ENCODE measurements at regions not wholly inside any gene's neighbourhood (a gene's known extent, or its start where the extent isn't known, plus 50 kb on each side); places are given as distances from the start of the nearest gene placed in this dataset.
A peak's percentile ranks its signal among the peaks of the same experiment; 100 is the strongest.

- no peak for DNase-seq
Observed at GRCh38 chr4:171759274-171759673, 53.9 kb upstream of the GALNTL6 start.

- no peak for DNase-seq
Observed at GRCh38 chr4:171751538-171751937, 61.7 kb upstream of the GALNTL6 start.

GRCh38 chr4:171746418-171746817 is 66.8 kb upstream of the GALNTL6 start:
- no peak for DNase-seq

GRCh38 chr4:171742436-171742835 is 70.8 kb upstream of the GALNTL6 start:
- no peak for DNase-seq

GRCh38 chr4:171727185-171727584 is 86.0 kb upstream of the GALNTL6 start:
- no peak for DNase-seq

GRCh38 chr4:171721937-171722336 is 91.3 kb upstream of the GALNTL6 start:
- DNase-seq = no peak

- no peak for DNase-seq
Observed at GRCh38 chr4:171719691-171720090, 93.5 kb upstream of the GALNTL6 start.

- no peak for DNase-seq
Observed at GRCh38 chr4:171718665-171719064, 94.5 kb upstream of the GALNTL6 start.

GRCh38 chr4:171718069-171718468 is 95.1 kb upstream of the GALNTL6 start:
- no peak for DNase-seq

GRCh38 chr4:171717231-171717741 is 95.9 kb upstream of the GALNTL6 start:
- DNase-seq = no peak

- no peak for DNase-seq
Observed at GRCh38 chr4:171715973-171716372, 97.2 kb upstream of the GALNTL6 start.

- DNase-seq = no peak
Observed at GRCh38 chr4:171714791-171715454, 98.3 kb upstream of the GALNTL6 start.

GRCh38 chr4:171710743-171711142 is 102.5 kb upstream of the GALNTL6 start:
- peak; percentile 2 for DNase-seq

- DNase-seq = peak; percentile 0
Observed at GRCh38 chr4:171676555-171677215, 136.5 kb upstream of the GALNTL6 start.

GRCh38 chr4:171674781-171675180 is 138.4 kb upstream of the GALNTL6 start:
- DNase-seq = no peak

- no peak for DNase-seq
Observed at GRCh38 chr4:171668403-171668802, 144.8 kb upstream of the GALNTL6 start.

GRCh38 chr4:171667906-171668305 is 145.3 kb upstream of the GALNTL6 start:
- DNase-seq = no peak

GRCh38 chr4:171651071-171651470 is 162.1 kb upstream of the GALNTL6 start:
- no peak for DNase-seq

GRCh38 chr4:171650543-171650942 is 162.7 kb upstream of the GALNTL6 start:
- no peak for DNase-seq

GRCh38 chr4:171648926-171649325 is 164.3 kb upstream of the GALNTL6 start:
- no peak for DNase-seq

- DNase-seq = no peak
Observed at GRCh38 chr4:171646984-171647383, 166.2 kb upstream of the GALNTL6 start.

- DNase-seq = no peak
Observed at GRCh38 chr4:171644430-171645057, 168.7 kb upstream of the GALNTL6 start.

GRCh38 chr4:171639540-171639939 is 173.7 kb upstream of the GALNTL6 start:
- DNase-seq = no peak

GRCh38 chr4:171636606-171637005 is 176.6 kb upstream of the GALNTL6 start:
- no peak for DNase-seq

Data from DMS79 treated with DMSO at 0.1 percent for 48 hours (cell line).